ENCODE measurements at regions not wholly inside any gene's neighbourhood (a gene's known extent, or its start where the extent isn't known, plus 50 kb on each side); places are given as distances from the start of the nearest gene placed in this dataset.

DNA sequence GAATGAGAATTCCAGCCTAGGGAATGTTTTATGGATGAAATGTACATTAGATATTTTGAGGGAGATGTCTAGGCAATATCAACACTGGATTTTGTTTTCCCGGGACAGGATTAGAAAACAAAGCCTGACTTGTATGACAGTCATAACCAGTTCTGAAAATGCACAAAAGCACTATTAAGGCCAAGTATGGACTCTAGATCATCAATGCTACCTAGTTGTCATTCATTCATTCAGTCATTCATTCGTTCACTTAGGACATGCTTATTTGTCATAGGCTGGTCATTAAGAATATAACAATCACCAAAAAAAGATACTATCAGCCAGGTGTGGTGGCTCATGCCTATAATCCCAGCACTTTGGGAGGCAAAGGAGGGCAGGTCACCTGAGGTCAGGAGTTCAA is 511.2 kb downstream of the CMPK2 start:
- Histone ChIP-seq H4K8ac (ENCODE audit: extremely low read depth, insufficient read depth, low read length) (no peak overlapping the region), H3K27ac (ENCODE audit: low read depth, low read length) (no peak overlapping the region), H2BK120ac (replicated peaks; ENCODE audit: low read depth, low read length) (no peak overlapping the region), H3K4me1 (replicated peaks in 1 of 4; ENCODE audit: control insufficient read depth in 3 of 4, insufficient read depth in 4 of 4, low read length in 3 of 4) (no peaks in the 10 kb centered on the region; a peak in 1 of 7 replicates), H3K9ac (replicated peaks in 1 of 4; ENCODE audit: extremely low read depth in 1 of 4, low read depth in 3 of 4, low read length in 3 of 4) (no peak overlapping the region), H3K23me2 (ENCODE audit: low read depth, low read length) (no peaks in the 10 kb centered on the region), H4K20me1 (replicated peaks in 1 of 2; ENCODE audit: control insufficient read depth in 1 of 2, insufficient read depth in 2 of 2, low read length in 2 of 2) (no peaks in the 10 kb centered on the region), H3K9me3 (ENCODE audit: insufficient read depth in 2 of 2, low read depth in 1 of 2, low read length in 1 of 2) (no peaks in the 10 kb centered on the region), H3K56ac (replicated peaks; ENCODE audit: insufficient read length, low read depth, low read length) (no peak overlapping the region), H3K4ac (replicated peaks; ENCODE audit: insufficient read length, low read depth, low read length) (no peak overlapping the region), H3K36me3 (ENCODE audit: control insufficient read depth in 2 of 4, insufficient read depth in 4 of 4, low read length in 3 of 4) (no peaks in the 10 kb centered on the region), H4K91ac (replicated peaks; ENCODE audit: insufficient read length, low read length) (no peak overlapping the region), H2BK12ac (ENCODE audit: low read depth, low read length) (no peak overlapping the region), H3K79me2 (ENCODE audit: control insufficient read depth in 1 of 2, insufficient read depth in 2 of 2, low read length in 2 of 2) (no peaks in the 10 kb centered on the region), H2AK5ac (ENCODE audit: low read depth, low read length) (no peak overlapping the region), H3K27me3 (replicated peaks in 1 of 4; ENCODE audit: control insufficient read depth in 3 of 4, extremely low read depth in 1 of 4, insufficient read depth in 3 of 4, low read length in 3 of 4) (no peaks in the 10 kb centered on the region), H2BK5ac (ENCODE audit: low read depth, low read length) (no peak overlapping the region), H3K4me3 (ENCODE audit: extremely low read depth in 1 of 4, insufficient read depth in 2 of 4, low read depth in 3 of 4, low read length in 4 of 4) (no peak overlapping the region), H2BK20ac (ENCODE audit: low read length) (no peak overlapping the region), H4K5ac (ENCODE audit: insufficient read length, low read depth, low read length) (no peak overlapping the region), H3K18ac (ENCODE audit: extremely low read depth, low read length) (no peak overlapping the region), H3K14ac (ENCODE audit: insufficient read length) (no peak overlapping the region), H2BK15ac (ENCODE audit: low read length) (no peak overlapping the region), H3K79me1 (ENCODE audit: low read depth, low read length) (no peaks in the 10 kb centered on the region), H3K4me2 (ENCODE audit: insufficient read depth in 1 of 2, low read depth in 2 of 2, low read length in 2 of 2) (no peak overlapping the region), H2AFZ (ENCODE audit: low read length) (no peak overlapping the region), H3K23ac (ENCODE audit: insufficient read length) (no peak overlapping the region)
- CTCF ChIA-PET (ENCODE audit: partially characterized antibody) = interaction anchor here (0.6 to 1.6 kb wide), 2 partner anchors 42 to 161 kb away, joined by 3 to 4 read pairs; no protein-coding TSS in a partner anchor
- DNase-seq (ENCODE audit: low read depth in 1 of 2, low spot score in 2 of 2) (no peak), FAIRE-seq (no peak)
- WGBS, 2 experiments (ENCODE audit: extremely low coverage in 1 of 2, insufficient coverage in 1 of 2, insufficient read length in 1 of 2, insufficient replicate concordance in 2 of 2, low coverage in 1 of 2, low lambda C conversion rate in 2 of 2, missing lambda C conversion rate in 1 of 2) = 97% methylated on average over 2 of the region's 2 CpGs; no CpG with 5 or more reads in 1 of the 2 experiments
- POLR2A ChIA-PET (ENCODE audit: partially characterized antibody) = no interaction called here
- TF ChIP-seq, protein P1, sequence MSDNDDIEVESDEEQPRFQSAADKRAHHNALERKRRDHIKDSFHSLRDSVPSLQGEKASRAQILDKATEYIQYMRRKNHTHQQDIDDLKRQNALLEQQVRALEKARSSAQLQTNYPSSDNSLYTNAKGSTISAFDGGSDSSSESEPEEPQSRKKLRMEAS (IDR thresholded peaks at IDR 0.05) = no peak
- no peak for TF ChIP-seq EGR1 (IDR thresholded peaks at IDR 0.05; ENCODE audit: borderline replicate concordance, low read depth, low read length)
- TF ChIP-seq TEAD4 (IDR thresholded peaks at IDR 0.05; ENCODE audit: low read depth, low read length) = no peak
- TF ChIP-seq RNF2 (IDR thresholded peaks at IDR 0.05; ENCODE audit: borderline replicate concordance, low read depth, low read length, missing control alignments, poor library complexity, severe bottlenecking) = no peak
- TF ChIP-seq BACH1 (IDR thresholded peaks at IDR 0.05; ENCODE audit: low read length) = no peak
- TF ChIP-seq JUN (IDR thresholded peaks at IDR 0.05; ENCODE audit: low read depth, low read length) = no peak
- no peak for TF ChIP-seq GTF2F1 (IDR thresholded peaks at IDR 0.05; ENCODE audit: borderline replicate concordance, low read depth, low read length)
- no peak for TF ChIP-seq NANOG (IDR thresholded peaks at IDR 0.05; ENCODE audit: insufficient read depth, low read depth, low read length, poor library complexity, severe bottlenecking)
- TF ChIP-seq CEBPB (IDR thresholded peaks at IDR 0.05; ENCODE audit: low read depth, low read length) = no peak
- no peak for TF ChIP-seq SIX5 (IDR thresholded peaks at IDR 0.05; ENCODE audit: low read depth, low read length)
- no peak for TF ChIP-seq ZNF274 (IDR thresholded peaks at IDR 0.05; ENCODE audit: borderline replicate concordance, extremely low read depth, low read length)
- TF ChIP-seq RBBP5 (IDR thresholded peaks at IDR 0.05; ENCODE audit: borderline replicate concordance, low read depth, low read length) = no peak
- no peak for TF ChIP-seq CBX5 (IDR thresholded peaks at IDR 0.05; ENCODE audit: low read depth, low read length)
- TF ChIP-seq SIRT6 (IDR thresholded peaks at IDR 0.05; ENCODE audit: low read length) = no peak
- no peak for TF ChIP-seq FOSL1 (IDR thresholded peaks at IDR 0.05; ENCODE audit: insufficient read depth, low read depth, low read length)

All from H1 (cell line).